HCT116 (cell line): ENCODE measurements at regions not wholly inside any gene's neighbourhood (a gene's known extent, or its start where the extent isn't known, plus 50 kb on each side); places are given as distances from the start of the nearest gene placed in this dataset.

ENCODE experiments used
- ATAC-seq: fragments of 200-7000 bp; cut with Tn5 transposase; 2 replicates; pipeline ENCODE4 v1.9.1; 2020; ENCODE audit warnings: mild to moderate bottlenecking, moderate library complexity
- BruUV-seq: library from RNA; stranded (reverse); fragments of 400-500 nt; replicated peaks from 2 replicates; lab custom pipeline; 2021; lab: Mats Ljungman, UMichigan
- CTCF ChIA-PET: fragments of 300-600 bp; sonication (Branson Sonifier 250); formaldehyde crosslinking; loops from one replicate; lab custom pipeline; 2021; ENCODE audit warnings: antibody characterized with exemption; lab: Charles Lee
- POLR2A ChIA-PET: fragments of 300-600, 350-600 bp; sonication (Branson Sonifier 250); formaldehyde crosslinking; loops from one replicate; lab custom pipeline; 2021; ENCODE audit warnings: antibody characterized with exemption; lab: Charles Lee
- RAD21 ChIA-PET, 2 experiments: fragments of 300-600 bp; sonication (Branson Sonifier 250); formaldehyde crosslinking; loops; one replicate each; lab custom pipeline; 2023; ENCODE audit warnings: low total read pairs in 2 of 2; ENCODE audit not compliant: uncharacterized antibody in 2 of 2, unreplicated experiment in 2 of 2, low non-redundant PET in 1 of 2; lab: Charles Lee
- DNase-seq: peaks from one replicate; pipeline ENCODE4 v3.0.0-alpha.2; 2010; ENCODE audit warnings: low read depth, low spot score
- H2AFZ ChIP-seq: fragments of 200-600 bp; shearing (Covaris generic), sonication (generic); 2 replicates; pipeline ENCODE4 v1.6.1; 2017; ENCODE audit warnings: low read depth, mixed run types, mixed read lengths, antibody characterized with exemption, low read length; ENCODE audit not compliant: poor library complexity, severe bottlenecking
- H3K27ac ChIP-seq: 2 replicates; pipeline ENCODE4 v1.5.1; 2012; ENCODE audit warnings: low read depth, low read length
- H3K27me3 ChIP-seq: fragments of 200-600 bp; sonication (generic); 2 replicates; pipeline ENCODE4 v1.6.1; 2016; ENCODE audit warnings: mixed run types, low read length, mixed read lengths; ENCODE audit not compliant: insufficient read depth
- H3K36me3 ChIP-seq, 2 experiments: fragments of 200-500 bp in 1 of 2; fragments of 200-600 bp in 1 of 2; sonication (Bioruptor generic) in 1 of 2; sonication (generic) in 1 of 2; 2 replicates each; pipeline versions ENCODE4 v1.5.1 to v1.6.1; 2014 to 2016; ENCODE audit warnings: low read length in 2 of 2, inconsistent platforms in 1 of 2, mixed read lengths in 1 of 2, mixed run types in 1 of 2; ENCODE audit not compliant: insufficient read depth in 2 of 2, control insufficient read depth in 1 of 2
- H3K4me1 ChIP-seq, 2 experiments: fragments of 200-600 bp in 1 of 2; sonication (generic) in 1 of 2; 2 replicates each; pipeline versions ENCODE4 v1.5.1 to v1.6.1; 2012 to 2017; ENCODE audit warnings: low read length in 2 of 2, inconsistent platforms in 1 of 2, mild to moderate bottlenecking in 1 of 2, mixed read lengths in 1 of 2, mixed run types in 1 of 2, moderate library complexity in 1 of 2; ENCODE audit not compliant: insufficient read depth in 2 of 2, control insufficient read depth in 1 of 2
- H3K4me2 ChIP-seq: fragments of 200-600 bp; sonication (generic); 2 replicates; pipeline ENCODE4 v1.6.1; 2017; ENCODE audit warnings: mixed run types, low read length, mixed read lengths
- H3K4me3 ChIP-seq, 2 experiments: fragments of 200-600 bp in 1 of 2; sonication (generic) in 1 of 2; replicated peaks in 1 of 2; 2 replicates each; pipeline ENCODE4 v1.5.1; 2011 to 2016; ENCODE audit warnings: low read length in 2 of 2, control low read depth in 1 of 2, low read depth in 1 of 2, mild to moderate bottlenecking in 1 of 2, mixed read lengths in 1 of 2, mixed run types in 1 of 2
- H3K79me2 ChIP-seq: fragments of 200-600 bp; sonication (generic); 2 replicates; pipeline ENCODE4 v1.6.1; 2017; ENCODE audit warnings: mild to moderate bottlenecking, mixed run types, low read length, moderate library complexity, mixed read lengths; ENCODE audit not compliant: insufficient read depth
- H3K9ac ChIP-seq: fragments of 200-600 bp; sonication (generic); 2 replicates; pipeline ENCODE4 v1.6.1; 2016; ENCODE audit warnings: low read length, mixed read lengths
- H3K9me2 ChIP-seq: fragments of 200-600 bp; sonication (generic), shearing (Covaris generic); 2 replicates; pipeline ENCODE4 v1.6.1; 2017; ENCODE audit warnings: mixed run types, mild to moderate bottlenecking, moderate library complexity; ENCODE audit not compliant: insufficient read depth
- H3K9me3 ChIP-seq, 2 experiments: fragments of 200-500 bp in 1 of 2; fragments of 200-600 bp in 1 of 2; sonication (Bioruptor generic) in 1 of 2; sonication (generic) in 1 of 2; 2 replicates each; pipeline ENCODE4 v1.6.1; 2014 to 2017; ENCODE audit warnings: low read length in 2 of 2, mixed read lengths in 2 of 2, inconsistent platforms in 1 of 2, low read depth in 1 of 2, mild to moderate bottlenecking in 1 of 2, mixed run types in 1 of 2, moderate library complexity in 1 of 2; ENCODE audit not compliant: control insufficient read depth in 1 of 2, insufficient read depth in 1 of 2
- H4K20me1 ChIP-seq: fragments of 200-600 bp; sonication (generic), shearing (Covaris generic); 2 replicates; pipeline ENCODE4 v1.6.1; 2017; ENCODE audit warnings: mixed run types, mild to moderate bottlenecking, moderate library complexity; ENCODE audit not compliant: insufficient read depth
- CEBPB ChIP-seq: IDR thresholded peaks from 2 replicates; pipeline ENCODE4 v1.6.1; 2012; ENCODE audit warnings: low read depth
- ELF1 ChIP-seq: IDR thresholded peaks from 2 replicates; pipeline ENCODE4 v1.6.1; 2012; ENCODE audit warnings: low read depth, borderline replicate concordance
- EZH2phosphoT487 ChIP-seq: fragments of 200-600 bp; IDR thresholded peaks from 2 replicates; pipeline ENCODE4 v1.6.1; 2018; ENCODE audit warnings: antibody characterized with exemption, borderline replicate concordance
- JUND ChIP-seq: IDR thresholded peaks from 2 replicates; pipeline ENCODE4 v1.6.1; 2012
- POLR2A ChIP-seq: IDR thresholded peaks from 2 replicates; pipeline ENCODE4 v1.7.0; 2011; ENCODE audit warnings: borderline replicate concordance; ENCODE audit not compliant: insufficient read depth, insufficient read length; ENCODE audit errors: extremely low read depth
- POLR2AphosphoS5 ChIP-seq: IDR thresholded peaks from 2 replicates; pipeline ENCODE4 v1.6.1; 2011; ENCODE audit warnings: mild to moderate bottlenecking, low read depth, low read length, moderate library complexity
- YY1 ChIP-seq: IDR thresholded peaks from 2 replicates; pipeline ENCODE4 v1.6.1; 2011; ENCODE audit warnings: low read length, low read depth, moderate library complexity, mild to moderate bottlenecking; ENCODE audit not compliant: insufficient replicate concordance; ENCODE audit errors: extremely low read depth
- ZFX ChIP-seq: fragments of 450-650 bp; IDR thresholded peaks from 2 replicates; pipeline ENCODE4 v1.6.1; 2017
- intact Hi-C: fragments of 100-400 bp; cut with micrococcal nuclease; formaldehyde crosslinking; loops from 2 replicates; pipeline ENCODE4 v1.10.0; 2022
- TF ChIP-seq, protein P1 (sequence below): IDR thresholded peaks from 2 replicates; pipeline ENCODE4 v1.6.1; 2011; ENCODE audit warnings: mild to moderate bottlenecking, low read length, moderate library complexity; ENCODE audit not compliant: insufficient replicate concordance; ENCODE audit errors: extremely low read depth
- TF ChIP-seq, protein P2 (sequence below): IDR thresholded peaks from 2 replicates; pipeline ENCODE4 v1.6.1; 2012; ENCODE audit warnings: low read depth
- TF ChIP-seq, protein P3 (sequence below): IDR thresholded peaks from 2 replicates; pipeline ENCODE4 v1.6.1; 2012

DNA sequence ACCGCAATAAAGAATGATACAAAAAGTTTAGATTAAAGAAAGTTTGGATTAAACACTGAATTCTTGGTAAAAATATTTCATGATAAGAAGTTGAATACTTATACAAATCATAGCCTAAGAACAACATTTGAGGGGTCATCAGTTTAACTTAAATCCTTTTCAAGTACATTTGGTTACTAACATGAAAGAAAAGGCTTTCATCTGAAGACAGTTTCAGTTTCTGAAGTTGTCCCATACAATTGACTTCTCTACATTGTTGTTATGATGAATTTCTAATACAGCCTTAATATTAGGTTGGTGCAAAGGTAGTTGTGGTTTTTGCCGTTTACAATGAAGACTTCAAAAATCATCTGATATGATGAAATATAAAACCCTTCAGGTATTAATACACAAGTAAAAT lies 317.5 kb upstream of the MAGI2 start:
- Histone ChIP-seq H3K79me2 (no peaks in the 10 kb centered on the region), H3K27ac (no peak overlapping the region), H3K9ac (no peak overlapping the region), H3K4me2 (no peak overlapping the region)
- ChIA-PET RAD21 (no interaction called here), POLR2A (no interaction called here)
- TF ChIP-seq JUND (no peak), ZFX (no peak), ELF1 (no peak), EZH2phosphoT487 (no peak), YY1 (no peak), POLR2A (no peak), POLR2AphosphoS5 (no peak), CEBPB (no peak)
- TF ChIP-seq, protein P1, sequence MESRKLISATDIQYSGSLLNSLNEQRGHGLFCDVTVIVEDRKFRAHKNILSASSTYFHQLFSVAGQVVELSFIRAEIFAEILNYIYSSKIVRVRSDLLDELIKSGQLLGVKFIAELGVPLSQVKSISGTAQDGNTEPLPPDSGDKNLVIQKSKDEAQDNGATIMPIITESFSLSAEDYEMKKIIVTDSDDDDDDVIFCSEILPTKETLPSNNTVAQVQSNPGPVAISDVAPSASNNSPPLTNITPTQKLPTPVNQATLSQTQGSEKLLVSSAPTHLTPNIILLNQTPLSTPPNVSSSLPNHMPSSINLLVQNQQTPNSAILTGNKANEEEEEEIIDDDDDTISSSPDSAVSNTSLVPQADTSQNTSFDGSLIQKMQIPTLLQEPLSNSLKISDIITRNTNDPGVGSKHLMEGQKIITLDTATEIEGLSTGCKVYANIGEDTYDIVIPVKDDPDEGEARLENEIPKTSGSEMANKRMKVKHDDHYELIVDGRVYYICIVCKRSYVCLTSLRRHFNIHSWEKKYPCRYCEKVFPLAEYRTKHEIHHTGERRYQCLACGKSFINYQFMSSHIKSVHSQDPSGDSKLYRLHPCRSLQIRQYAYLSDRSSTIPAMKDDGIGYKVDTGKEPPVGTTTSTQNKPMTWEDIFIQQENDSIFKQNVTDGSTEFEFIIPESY, result no peak
- TF ChIP-seq, protein P2, sequence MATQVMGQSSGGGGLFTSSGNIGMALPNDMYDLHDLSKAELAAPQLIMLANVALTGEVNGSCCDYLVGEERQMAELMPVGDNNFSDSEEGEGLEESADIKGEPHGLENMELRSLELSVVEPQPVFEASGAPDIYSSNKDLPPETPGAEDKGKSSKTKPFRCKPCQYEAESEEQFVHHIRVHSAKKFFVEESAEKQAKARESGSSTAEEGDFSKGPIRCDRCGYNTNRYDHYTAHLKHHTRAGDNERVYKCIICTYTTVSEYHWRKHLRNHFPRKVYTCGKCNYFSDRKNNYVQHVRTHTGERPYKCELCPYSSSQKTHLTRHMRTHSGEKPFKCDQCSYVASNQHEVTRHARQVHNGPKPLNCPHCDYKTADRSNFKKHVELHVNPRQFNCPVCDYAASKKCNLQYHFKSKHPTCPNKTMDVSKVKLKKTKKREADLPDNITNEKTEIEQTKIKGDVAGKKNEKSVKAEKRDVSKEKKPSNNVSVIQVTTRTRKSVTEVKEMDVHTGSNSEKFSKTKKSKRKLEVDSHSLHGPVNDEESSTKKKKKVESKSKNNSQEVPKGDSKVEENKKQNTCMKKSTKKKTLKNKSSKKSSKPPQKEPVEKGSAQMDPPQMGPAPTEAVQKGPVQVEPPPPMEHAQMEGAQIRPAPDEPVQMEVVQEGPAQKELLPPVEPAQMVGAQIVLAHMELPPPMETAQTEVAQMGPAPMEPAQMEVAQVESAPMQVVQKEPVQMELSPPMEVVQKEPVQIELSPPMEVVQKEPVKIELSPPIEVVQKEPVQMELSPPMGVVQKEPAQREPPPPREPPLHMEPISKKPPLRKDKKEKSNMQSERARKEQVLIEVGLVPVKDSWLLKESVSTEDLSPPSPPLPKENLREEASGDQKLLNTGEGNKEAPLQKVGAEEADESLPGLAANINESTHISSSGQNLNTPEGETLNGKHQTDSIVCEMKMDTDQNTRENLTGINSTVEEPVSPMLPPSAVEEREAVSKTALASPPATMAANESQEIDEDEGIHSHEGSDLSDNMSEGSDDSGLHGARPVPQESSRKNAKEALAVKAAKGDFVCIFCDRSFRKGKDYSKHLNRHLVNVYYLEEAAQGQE, result no peak
- TF ChIP-seq, protein P3, sequence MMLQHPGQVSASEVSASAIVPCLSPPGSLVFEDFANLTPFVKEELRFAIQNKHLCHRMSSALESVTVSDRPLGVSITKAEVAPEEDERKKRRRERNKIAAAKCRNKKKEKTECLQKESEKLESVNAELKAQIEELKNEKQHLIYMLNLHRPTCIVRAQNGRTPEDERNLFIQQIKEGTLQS, result no peak
- TF ChIP-seq, all 23 proteins: peak for 0
- no peak for ATAC-seq
- no peaks in the 10 kb centered on the region for H3K9me2 ChIP-seq
- no peak for DNase-seq
- no peaks in the 10 kb centered on the region for H3K9me3 ChIP-seq
- no peak overlapping the region for H2AFZ ChIP-seq
- H3K36me3 ChIP-seq, result no peaks in the 10 kb centered on the region
- H3K27me3 ChIP-seq, result no peaks in the 10 kb centered on the region
- intact Hi-C loops, result no loop called here
- H3K4me3 ChIP-seq, result no peak overlapping the region
- H4K20me1 ChIP-seq, result no peaks in the 10 kb centered on the region
- 0 out of 4 replicates have a peak, but pooled peaks cover 0 to 3% of the 10 kb centered on the region in 2 experiments for H3K4me1 ChIP-seq
- BruUV-seq, result no TSS peak
- CTCF ChIA-PET, result no interaction called here
